Osteoblast (primary cell): ENCODE measurements at regions not wholly inside any gene's neighbourhood (a gene's known extent, or its start where the extent isn't known, plus 50 kb on each side); places are given as distances from the start of the nearest gene placed in this dataset.

Source experiments
- DNase-seq: peaks from one replicate; pipeline ENCODE4 v3.0.0; 2011; ENCODE audit warnings: low spot score, mixed read lengths; ENCODE audit not compliant: insufficient read length; ENCODE audit errors: missing footprints
- H2AFZ ChIP-seq: 2 replicates; pipeline ENCODE4 v1.6.0; 2011; ENCODE audit warnings: mild to moderate bottlenecking, low read length
- H3K27ac ChIP-seq: 2 replicates; pipeline ENCODE4 v1.5.1; 2011; ENCODE audit warnings: mild to moderate bottlenecking, low read depth, low read length, moderate library complexity
- H3K27me3 ChIP-seq: 2 replicates; pipeline ENCODE4 v1.6.0; 2012; ENCODE audit warnings: mild to moderate bottlenecking, control low read depth, inconsistent platforms, low read length, moderate library complexity; ENCODE audit not compliant: insufficient read depth
- H3K36me3 ChIP-seq: 2 replicates; pipeline ENCODE4 v1.5.1; 2011; ENCODE audit warnings: mild to moderate bottlenecking, low read length, control low read depth, moderate library complexity; ENCODE audit not compliant: insufficient read depth
- H3K4me1 ChIP-seq: 2 replicates; pipeline ENCODE4 v1.5.1; 2011; ENCODE audit warnings: mild to moderate bottlenecking, low read length, control low read depth, moderate library complexity; ENCODE audit not compliant: insufficient read depth
- H3K4me2 ChIP-seq: 2 replicates; pipeline ENCODE4 v1.6.0; 2011; ENCODE audit warnings: mild to moderate bottlenecking, low read length; ENCODE audit not compliant: insufficient read depth
- H3K4me3 ChIP-seq: fragments of 200-600 bp; sonication (generic); 3 replicates; pipeline ENCODE4 v1.5.1; 2012; ENCODE audit warnings: mild to moderate bottlenecking, low read length, inconsistent platforms; ENCODE audit not compliant: insufficient read depth
- H3K79me2 ChIP-seq: 2 replicates; pipeline ENCODE4 v1.6.0; 2012; ENCODE audit warnings: mild to moderate bottlenecking, low read length, control low read depth, inconsistent platforms; ENCODE audit not compliant: insufficient read depth
- H3K9me3 ChIP-seq: 2 replicates; pipeline ENCODE4 v1.5.1; 2011; ENCODE audit warnings: low read depth, low read length, control low read depth
- H4K20me1 ChIP-seq: 2 replicates; pipeline ENCODE4 v1.6.0; 2012; ENCODE audit warnings: mild to moderate bottlenecking, low read length, control low read depth; ENCODE audit not compliant: insufficient read depth
- CTCF ChIP-seq: IDR thresholded peaks from 2 replicates; pipeline ENCODE4 v1.5.1; 2011; ENCODE audit warnings: mild to moderate bottlenecking, low read depth, low read length, moderate library complexity; ENCODE audit errors: extremely low read depth

DNA sequence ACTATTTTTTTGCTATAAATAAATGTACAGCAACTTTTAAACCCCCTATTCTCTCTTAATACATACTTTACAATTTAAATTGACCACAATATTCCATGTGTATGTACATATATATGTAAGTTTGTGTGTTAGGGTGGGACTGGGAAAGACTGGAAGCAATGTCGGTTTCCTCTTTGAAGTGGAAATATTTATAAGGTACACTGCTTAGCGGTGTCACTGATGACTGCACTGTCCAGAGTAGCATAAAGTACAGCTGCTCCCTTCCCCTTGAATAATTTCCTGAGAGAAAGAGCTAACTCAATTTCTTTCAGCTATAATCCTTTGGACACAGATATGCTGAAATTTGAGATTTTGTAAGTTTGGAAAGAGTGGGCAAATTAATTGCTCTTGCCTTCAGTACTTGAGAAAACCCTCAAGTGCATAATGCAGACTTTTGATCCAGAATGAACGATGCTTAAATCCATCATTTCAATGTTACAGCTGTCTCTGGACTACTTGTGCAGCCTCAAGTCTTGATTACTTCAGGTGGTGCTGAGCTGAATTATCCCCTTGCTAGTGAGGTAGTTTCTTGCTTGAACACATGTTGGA, 267.0 kb upstream of the CFAP20DC start:
- Histone ChIP-seq H2AFZ (no peak overlapping the region), H4K20me1 (no peaks in the 10 kb centered on the region), H3K9me3 (no peaks in the 10 kb centered on the region), H3K36me3 (no peaks in the 10 kb centered on the region), H3K4me1 (no peaks in the 10 kb centered on the region), H3K27me3 (no peaks in the 10 kb centered on the region), H3K27ac (no peak overlapping the region), H3K4me2 (no peak overlapping the region), H3K4me3 (no peak overlapping the region), H3K79me2 (no peaks in the 10 kb centered on the region)
- TF ChIP-seq CTCF, result no peak
- DNase-seq, result peak; percentile 77

GRCh38 chr3:59313365-59313764, 263.5 kb upstream of the CFAP20DC start:
- no peaks in the 10 kb centered on the region for H3K27me3 ChIP-seq
- peak; percentile 66 for DNase-seq
- no peaks in the 10 kb centered on the region for H3K9me3 ChIP-seq
- TF ChIP-seq CTCF, result peak; percentile 79
- H3K36me3 ChIP-seq, result no peaks in the 10 kb centered on the region
- no peaks in the 10 kb centered on the region for H3K79me2 ChIP-seq
- H4K20me1 ChIP-seq, result no peaks in the 10 kb centered on the region
- peak overlapping the region; percentile 25 for H2AFZ ChIP-seq
- no peaks in the 10 kb centered on the region for H3K4me1 ChIP-seq
- H3K27ac ChIP-seq, result no peak overlapping the region
- no peak overlapping the region for H3K4me3 ChIP-seq
- no peak overlapping the region for H3K4me2 ChIP-seq

GRCh38 chr3:59311231-59311630, 261.4 kb upstream of the CFAP20DC start:
- Histone ChIP-seq H3K4me3 (no peak overlapping the region), H3K4me2 (no peak overlapping the region), H3K79me2 (no peaks in the 10 kb centered on the region), H3K27ac (no peak overlapping the region), H3K36me3 (no peaks in the 10 kb centered on the region), H3K9me3 (no peaks in the 10 kb centered on the region), H4K20me1 (no peaks in the 10 kb centered on the region), H3K4me1 (no peaks in the 10 kb centered on the region), H3K27me3 (no peaks in the 10 kb centered on the region), H2AFZ (no peak overlapping the region)
- no peak for TF ChIP-seq CTCF
- no peak for DNase-seq

GRCh38 chr3:59310736-59311135, 260.9 kb upstream of the CFAP20DC start:
- no peaks in the 10 kb centered on the region for H3K4me1 ChIP-seq
- no peak overlapping the region for H3K4me2 ChIP-seq
- H3K27ac ChIP-seq, result no peak overlapping the region
- no peak for DNase-seq
- no peaks in the 10 kb centered on the region for H3K79me2 ChIP-seq
- no peaks in the 10 kb centered on the region for H3K9me3 ChIP-seq
- no peak overlapping the region for H3K4me3 ChIP-seq
- TF ChIP-seq CTCF, result no peak
- H3K36me3 ChIP-seq, result no peaks in the 10 kb centered on the region
- no peaks in the 10 kb centered on the region for H4K20me1 ChIP-seq
- H2AFZ ChIP-seq, result no peak overlapping the region
- H3K27me3 ChIP-seq, result no peaks in the 10 kb centered on the region
